GM12891 (cell line): ENCODE measurements at regions not wholly inside any gene's neighbourhood (a gene's known extent, or its start where the extent isn't known, plus 50 kb on each side); places are given as distances from the start of the nearest gene placed in this dataset.

Experiments
- POLR2A ChIP-seq: IDR thresholded peaks from 2 replicates; pipeline ENCODE4 v1.6.1; 2011; ENCODE audit warnings: low read depth, low read length, control low read depth
- POLR2AphosphoS5 ChIP-seq: IDR thresholded peaks from 2 replicates; pipeline ENCODE4 v1.6.1; 2011; ENCODE audit warnings: low read depth, low read length, control low read depth
- TAF1 ChIP-seq: IDR thresholded peaks from 2 replicates; pipeline ENCODE4 v1.6.1; 2011; ENCODE audit warnings: low read depth, low read length, control low read depth

DNA sequence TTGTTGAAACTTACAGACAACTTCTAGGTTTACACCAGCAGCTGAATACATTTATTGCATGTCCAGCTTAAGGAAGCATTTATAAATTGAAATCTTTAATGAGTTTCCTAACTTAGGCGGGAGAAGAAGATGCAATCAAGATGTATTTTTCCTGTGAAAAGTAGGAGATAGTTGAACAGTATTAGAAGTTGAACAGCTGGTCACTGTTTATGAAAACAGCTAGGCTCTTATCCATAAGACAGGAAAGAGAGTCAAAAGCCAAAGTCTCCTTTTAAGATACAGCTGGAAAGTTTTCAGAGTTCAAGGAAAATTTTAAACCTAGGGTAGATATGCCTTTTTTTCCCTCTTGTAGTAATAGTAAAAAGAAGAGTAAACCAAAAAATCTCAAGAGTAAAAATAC lies 236.1 kb upstream of the FERD3L start:
- no peak for TF ChIP-seq POLR2AphosphoS5
- TF ChIP-seq POLR2A: no peak
- no peak for TF ChIP-seq TAF1
